Right lobe of liver (tissue), 4 donors: ENCODE measurements at regions not wholly inside any gene's neighbourhood (a gene's known extent, or its start where the extent isn't known, plus 50 kb on each side); places are given as distances from the start of the nearest gene placed in this dataset.

Experiments used
- POLR2A ChIP-seq: fragments of 450-650 bp; IDR thresholded peaks from one replicate; pipeline ENCODE4 v1.6.1; 2017; ENCODE audit warnings: antibody characterized with exemption, mild to moderate bottlenecking
- TF ChIP-seq, protein P1 (sequence below), 4 donors: fragments of 200-600 bp in 3 of 4; fragments of 450-650 bp in 1 of 4; IDR thresholded peaks; one replicate each; pipeline versions ENCODE4 v1.5.1 to v1.8.0; 2016 to 2022; ENCODE audit warnings: antibody characterized with exemption in 4 of 4, mild to moderate bottlenecking in 2 of 4
- donor health status: DM: no; HTN: no; CAD: no.
- donor health status: DM: no; HTN: no; CAD: no.
- donor health status: DM: no; HTN: yes; CAD: no.

DNA sequence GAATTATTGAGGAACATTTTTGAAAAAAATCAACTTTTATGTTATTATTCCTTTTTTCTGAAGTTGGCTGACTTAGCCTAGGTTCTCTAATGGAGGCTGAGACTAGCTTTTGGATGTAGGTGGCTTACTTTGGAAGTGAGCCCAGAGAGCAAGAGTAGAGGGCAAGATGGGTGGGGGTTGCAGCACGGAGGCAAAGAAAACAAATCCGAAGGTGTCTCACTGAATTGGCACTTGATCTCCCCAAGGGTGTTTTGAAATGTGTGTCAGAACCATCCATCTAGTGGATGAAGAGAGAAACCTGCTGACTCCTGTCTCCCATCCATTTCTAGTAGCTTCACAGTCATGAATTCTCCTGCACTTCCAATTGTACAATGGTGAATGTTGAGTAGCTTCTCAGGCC, 390.7 kb downstream of the TMEM182 start:
- TF ChIP-seq, protein P1, sequence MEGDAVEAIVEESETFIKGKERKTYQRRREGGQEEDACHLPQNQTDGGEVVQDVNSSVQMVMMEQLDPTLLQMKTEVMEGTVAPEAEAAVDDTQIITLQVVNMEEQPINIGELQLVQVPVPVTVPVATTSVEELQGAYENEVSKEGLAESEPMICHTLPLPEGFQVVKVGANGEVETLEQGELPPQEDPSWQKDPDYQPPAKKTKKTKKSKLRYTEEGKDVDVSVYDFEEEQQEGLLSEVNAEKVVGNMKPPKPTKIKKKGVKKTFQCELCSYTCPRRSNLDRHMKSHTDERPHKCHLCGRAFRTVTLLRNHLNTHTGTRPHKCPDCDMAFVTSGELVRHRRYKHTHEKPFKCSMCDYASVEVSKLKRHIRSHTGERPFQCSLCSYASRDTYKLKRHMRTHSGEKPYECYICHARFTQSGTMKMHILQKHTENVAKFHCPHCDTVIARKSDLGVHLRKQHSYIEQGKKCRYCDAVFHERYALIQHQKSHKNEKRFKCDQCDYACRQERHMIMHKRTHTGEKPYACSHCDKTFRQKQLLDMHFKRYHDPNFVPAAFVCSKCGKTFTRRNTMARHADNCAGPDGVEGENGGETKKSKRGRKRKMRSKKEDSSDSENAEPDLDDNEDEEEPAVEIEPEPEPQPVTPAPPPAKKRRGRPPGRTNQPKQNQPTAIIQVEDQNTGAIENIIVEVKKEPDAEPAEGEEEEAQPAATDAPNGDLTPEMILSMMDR (IDR thresholded peaks at IDR 0.05): no peak
- no peak for TF ChIP-seq POLR2A
